GM21717 (cell line): ENCODE measurements at regions not wholly inside any gene's neighbourhood (a gene's known extent, or its start where the extent isn't known, plus 50 kb on each side); places are given as distances from the start of the nearest gene placed in this dataset.
"Not testable (repeated sequence)": the region's sequence is repeated elsewhere in the genome, so short reads cannot be mapped to it uniquely, and the experiment has no call there.

Experiments used
- ATAC-seq: cut with Tn5 transposase; IDR thresholded peaks from one replicate; pipeline ENCODE4 v1.9.1; 2021; ENCODE audit warnings: mild to moderate bottlenecking, moderate library complexity; ENCODE audit not compliant: unreplicated experiment

DNA sequence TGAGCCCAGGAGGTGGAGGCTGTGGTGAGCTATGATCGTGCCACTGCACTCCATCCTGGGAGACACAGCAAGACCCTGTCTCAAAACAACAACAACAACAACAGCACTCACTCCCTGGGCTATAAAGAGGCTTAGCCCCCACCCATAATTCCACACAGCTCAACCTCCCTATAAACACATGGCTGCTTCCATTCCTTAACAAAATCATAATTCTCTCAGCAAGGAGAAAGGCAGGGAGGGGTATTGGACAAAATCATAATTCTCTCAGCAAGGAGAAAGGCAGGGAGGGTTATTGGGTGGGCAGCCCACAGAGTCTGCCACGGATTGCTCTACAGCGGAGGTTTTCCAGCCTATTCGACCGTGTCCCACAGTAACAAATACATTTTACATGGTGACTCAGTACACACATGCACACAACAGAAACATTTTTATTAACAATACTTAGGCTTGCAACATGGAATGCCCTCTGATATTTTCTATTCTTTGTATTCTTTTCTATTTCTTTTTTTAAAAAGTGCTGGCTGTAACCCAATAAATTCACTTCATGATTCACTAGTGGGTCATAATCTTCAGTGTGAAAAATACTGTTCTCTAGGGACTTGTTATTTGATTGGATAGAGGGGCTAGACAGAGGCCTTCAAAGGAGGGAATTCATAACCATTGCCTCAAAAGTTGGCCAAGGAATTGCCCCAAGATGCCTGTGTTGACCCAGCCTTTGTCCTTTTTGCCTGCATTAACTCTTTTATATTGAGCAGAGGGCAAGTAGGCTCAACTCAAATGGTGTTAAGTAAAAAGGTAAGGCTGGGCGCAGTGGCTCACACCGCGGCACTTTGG, 50.6 kb upstream of the ZMYND8 start:
- ATAC-seq = no peak

DNA sequence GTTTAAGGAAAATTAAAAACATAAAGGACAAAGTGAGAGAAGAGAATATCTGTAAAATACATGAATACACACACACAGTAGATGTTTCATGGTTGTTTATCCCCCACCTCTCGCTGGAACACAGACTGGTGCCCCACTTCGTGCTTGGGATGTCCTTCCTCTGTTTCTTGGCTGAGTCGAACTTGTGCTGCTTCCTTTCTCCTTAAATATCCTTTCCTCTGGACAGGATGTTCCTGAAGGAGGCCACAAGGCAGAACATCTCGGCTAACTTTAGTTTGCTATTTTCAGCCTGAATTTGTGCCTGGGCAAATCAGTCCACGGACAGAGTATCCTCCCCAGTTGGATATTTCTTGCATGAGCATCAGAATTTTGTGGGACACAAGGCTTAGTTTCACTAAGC, 54.7 kb upstream of the ZMYND8 start:
- ATAC-seq = no peak

DNA sequence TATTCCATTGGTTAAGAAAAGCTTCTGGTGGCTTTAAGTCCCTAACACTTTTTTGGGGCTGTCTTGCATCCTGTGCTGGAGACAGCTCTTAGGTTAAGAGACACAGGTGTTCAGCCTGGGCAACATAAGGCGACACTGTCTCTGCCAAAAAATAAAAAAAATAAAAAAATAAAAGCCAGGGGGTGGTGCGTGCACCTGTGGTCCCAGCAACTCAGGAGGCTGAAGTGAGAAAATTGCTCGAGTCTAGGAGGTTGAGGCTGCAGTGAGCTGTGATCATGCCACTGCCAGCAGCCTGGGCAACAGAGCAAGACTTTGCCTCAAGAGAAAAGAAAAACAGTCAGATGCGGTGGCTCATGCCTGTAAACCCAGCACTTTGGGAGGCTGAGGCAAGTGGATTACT, 55.6 kb upstream of the ZMYND8 start:
- no peak for ATAC-seq

DNA sequence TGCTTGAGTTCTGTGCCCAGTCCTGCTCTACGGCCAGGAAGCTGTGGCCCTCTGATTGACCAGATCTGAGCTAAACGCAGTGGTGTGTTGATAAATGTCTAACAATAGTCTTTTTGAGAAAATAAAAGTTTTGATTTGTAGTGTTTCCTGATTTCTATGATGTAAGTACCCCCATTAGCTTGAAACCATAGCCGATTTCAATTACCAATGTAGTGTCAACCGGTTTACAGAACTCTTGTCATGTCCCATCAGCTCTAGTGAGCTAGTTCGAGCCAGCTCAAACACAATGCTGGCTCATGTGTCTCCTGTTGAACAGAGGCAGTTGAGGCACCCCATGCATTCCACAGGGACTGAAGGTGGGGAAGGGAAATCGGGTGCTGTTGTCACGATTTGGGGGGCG, 56.7 kb upstream of the ZMYND8 start:
- ATAC-seq = no peak

- no peak for ATAC-seq
Measured at GRCh38 chr20:47417245-47418068, 61.0 kb upstream of the ZMYND8 start.

DNA sequence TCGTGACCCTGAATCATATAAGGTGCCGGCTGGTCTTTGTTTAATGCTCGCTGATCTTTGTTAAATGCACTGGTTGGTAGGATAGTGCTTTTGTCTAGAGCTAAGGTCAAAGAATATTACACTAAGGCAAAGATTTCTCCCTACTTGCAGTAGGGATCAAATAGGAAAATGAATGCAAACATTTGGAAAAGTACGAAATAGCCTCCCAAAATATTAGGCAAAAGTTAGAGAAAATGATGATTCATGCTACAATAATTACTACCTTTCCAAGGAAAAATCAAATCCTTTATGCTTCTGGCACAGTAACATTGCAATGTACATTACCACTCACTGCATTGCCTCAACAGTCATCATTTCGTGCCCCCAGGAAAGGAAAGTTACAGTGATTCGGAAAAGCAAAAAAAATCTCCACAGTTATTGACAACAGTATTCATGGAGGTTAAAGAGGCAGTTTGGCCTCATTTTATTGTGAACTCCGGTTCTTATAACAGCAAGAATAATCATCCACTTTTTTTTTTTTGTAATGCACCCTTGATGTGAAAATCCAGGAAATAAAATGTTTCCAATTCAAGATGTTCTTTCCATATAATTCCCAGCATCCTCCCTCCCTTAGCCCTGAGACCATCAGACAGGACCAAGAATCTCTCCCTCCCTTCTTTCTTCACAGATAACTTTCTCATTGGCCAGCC, 61.7 kb upstream of the ZMYND8 start:
- no peak for ATAC-seq

DNA sequence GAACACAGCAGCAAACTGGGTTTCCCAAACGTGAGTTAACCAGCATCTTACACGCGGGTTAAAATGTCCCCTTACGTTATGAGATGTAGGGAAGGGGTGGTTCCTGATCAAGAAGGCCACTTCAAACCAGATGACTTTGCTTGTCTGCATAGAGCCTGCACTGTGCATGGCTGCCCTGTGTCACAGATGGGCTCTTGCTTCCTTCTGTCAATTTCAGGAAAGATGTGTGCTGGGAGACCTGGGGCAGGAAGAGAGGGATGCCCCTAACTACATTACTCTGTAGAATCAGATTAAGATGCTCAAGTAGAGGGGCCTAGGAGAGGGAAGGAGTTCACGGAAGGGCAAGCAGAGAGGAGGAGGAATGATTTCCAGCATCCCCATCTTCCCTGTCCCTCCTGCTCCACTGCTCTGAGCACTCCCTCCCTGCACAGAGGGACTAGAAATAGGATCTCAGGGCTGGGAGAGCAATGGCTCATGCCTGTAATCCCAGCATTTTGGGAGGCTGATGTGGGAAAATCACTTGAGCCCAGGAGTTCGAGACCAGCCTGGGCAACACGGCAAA, 63.5 kb upstream of the ZMYND8 start:
- ATAC-seq = no peak

DNA sequence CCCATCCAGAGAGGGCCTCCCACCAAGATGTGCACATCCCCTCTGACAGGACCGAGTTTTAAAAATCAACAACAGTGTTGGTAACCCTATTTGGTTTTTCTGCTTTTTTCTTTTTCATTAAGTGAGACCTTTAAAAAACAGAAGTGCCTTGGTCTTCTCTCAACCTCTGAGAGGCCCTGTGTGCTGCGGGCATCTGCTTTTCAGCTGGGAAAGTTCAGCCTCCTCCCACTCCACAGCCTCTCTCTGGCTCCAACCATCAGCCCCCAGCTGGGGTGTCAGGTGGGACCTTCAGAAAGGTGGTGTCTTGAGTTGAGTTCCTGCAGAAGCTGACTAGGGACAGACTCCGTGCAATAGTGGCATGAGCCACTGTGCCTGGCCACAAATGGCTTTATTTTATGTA, 64.6 kb upstream of the ZMYND8 start:
- no peak for ATAC-seq

DNA sequence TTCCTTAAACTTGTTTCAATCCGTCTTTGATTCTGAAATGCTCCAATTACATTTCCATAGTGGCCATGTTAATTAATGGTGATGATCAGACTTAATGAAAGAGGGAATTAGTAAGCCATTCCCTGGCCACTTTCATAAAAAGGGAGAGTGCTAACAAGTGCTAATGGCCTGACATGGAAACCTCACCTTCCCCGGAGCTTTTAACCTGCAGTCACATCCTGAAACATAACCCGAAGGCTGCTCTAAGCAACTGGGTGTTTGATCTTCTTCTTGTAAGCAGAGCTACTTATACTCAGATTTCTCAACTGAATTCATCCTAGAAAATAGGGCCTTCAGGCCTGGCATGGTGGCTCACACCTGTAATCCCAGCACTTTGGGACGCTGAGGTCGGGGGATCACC, 67.1 kb upstream of the ZMYND8 start:
- ATAC-seq = no peak

DNA sequence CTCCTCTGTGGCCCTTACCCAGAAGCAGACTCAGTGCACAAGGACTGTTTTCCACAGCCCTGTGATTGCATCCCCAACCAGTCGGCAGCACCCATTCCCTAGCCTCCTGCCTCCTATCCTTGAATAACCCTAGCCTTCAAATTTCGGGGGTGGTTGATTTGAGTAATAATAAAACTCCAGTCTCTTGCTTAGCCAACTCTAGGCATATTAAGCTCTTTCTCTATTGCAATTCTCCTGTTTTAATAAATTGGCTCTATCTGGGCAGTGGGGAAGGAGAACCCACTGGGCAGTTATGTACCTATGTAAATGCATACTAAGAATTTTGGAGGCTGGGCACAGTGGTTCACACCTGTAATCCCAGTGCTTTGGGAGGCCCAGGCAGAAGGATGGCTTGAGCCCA, 70.6 kb upstream of the ZMYND8 start:
- no peak for ATAC-seq

DNA sequence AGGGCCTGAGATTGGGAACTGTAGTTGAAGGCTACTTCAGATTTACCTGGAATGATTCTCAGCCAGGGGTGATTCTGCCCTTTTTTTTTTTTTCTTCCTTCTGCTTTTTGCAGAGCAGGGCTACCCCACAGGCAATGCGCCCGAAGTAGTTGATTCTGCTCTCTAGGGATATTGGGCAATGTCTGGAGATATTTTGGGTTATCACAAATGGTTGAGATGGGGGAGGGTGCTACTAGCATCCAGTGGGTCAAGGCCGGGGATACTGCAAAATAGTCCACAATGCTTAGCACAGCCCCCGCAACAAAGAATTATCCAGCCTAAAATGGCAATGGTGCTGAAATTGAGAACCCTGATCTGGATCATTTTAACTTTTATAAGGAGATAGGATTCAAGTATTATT, 71.2 kb upstream of the ZMYND8 start:
- ATAC-seq = no peak

DNA sequence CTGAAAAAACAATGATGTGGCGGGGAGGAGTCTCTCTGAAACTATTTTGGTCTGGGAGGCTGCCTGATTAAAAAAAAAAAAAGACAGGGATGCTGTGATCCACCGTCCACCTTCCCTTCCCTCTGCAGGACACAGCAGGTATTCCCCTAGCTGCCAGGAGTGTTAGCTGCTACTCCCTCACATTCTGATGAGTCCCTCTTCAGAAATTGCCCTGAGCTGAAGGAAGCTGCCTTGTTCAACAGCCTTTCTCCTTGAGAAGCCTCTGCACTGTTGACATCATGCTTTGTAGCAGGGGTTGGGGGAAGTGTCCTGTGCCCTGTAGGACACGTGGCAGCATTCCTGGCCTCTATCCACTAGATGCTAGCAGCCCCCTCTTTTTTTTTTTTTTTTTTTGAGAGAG, 71.7 kb upstream of the ZMYND8 start:
- ATAC-seq = no peak

- no peak for ATAC-seq
Measured at GRCh38 chr20:47428851-47429336, 72.4 kb upstream of the ZMYND8 start.

GRCh38 chr20:47429409-47429808, 72.3 kb upstream of the NCOA3 start:
- no peak for ATAC-seq

DNA sequence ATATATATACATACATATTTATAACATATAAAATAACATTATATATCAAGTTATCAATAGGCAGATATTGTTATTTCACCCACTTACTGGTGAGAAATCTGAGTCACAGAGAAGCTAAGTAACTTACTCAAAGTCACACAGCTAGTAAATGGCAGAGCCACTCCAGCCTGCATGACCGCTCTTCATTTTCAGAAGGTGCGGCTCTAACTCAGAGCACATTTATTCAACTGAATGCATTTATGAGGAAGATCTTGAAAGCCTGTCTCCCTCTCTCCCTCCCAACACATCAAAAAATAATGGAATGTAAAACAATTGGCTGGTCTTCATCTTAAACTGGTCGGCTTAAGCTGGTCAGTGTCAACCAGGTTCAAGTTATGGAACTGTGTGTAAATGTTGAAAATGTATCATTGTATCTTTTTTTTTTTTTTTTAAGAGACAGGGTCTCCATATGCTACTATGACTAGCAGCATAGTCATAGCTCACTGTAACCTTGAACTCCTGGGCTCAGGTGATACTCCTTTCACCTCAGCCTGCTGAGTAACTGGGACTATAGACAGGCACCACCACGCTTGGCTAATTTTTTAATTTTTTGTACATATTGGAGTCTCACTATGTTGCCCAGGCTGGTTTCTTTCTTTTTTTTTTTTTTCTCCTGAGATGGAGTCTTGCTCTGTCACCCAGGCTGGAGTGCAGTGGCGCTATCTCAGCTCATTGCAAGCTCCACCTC, 70.7 kb upstream of the NCOA3 start:
- no peak for ATAC-seq

DNA sequence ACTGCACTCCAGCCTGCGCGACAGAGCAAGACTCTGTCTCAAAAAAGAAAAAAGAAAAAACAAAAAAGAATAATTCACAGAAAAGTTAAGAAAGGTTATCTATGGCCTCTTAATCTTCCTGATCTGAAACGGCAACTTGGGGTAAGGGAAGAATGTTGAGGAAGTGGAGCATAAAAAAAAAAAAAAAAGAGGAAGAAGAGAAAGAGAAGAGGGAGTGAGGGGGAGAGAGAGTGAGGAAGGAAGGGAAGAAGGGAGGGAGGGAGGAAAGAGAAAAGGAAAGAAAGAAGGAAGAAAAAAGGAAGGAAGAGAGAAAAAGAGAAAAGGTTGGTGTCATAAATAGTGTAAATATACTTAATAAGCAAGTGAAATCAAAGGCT, 68.9 kb upstream of the NCOA3 start:
- no peak for ATAC-seq

GRCh38 chr20:47434128-47434779, 67.4 kb upstream of the NCOA3 start:
- not testable (repeated sequence) for ATAC-seq

DNA sequence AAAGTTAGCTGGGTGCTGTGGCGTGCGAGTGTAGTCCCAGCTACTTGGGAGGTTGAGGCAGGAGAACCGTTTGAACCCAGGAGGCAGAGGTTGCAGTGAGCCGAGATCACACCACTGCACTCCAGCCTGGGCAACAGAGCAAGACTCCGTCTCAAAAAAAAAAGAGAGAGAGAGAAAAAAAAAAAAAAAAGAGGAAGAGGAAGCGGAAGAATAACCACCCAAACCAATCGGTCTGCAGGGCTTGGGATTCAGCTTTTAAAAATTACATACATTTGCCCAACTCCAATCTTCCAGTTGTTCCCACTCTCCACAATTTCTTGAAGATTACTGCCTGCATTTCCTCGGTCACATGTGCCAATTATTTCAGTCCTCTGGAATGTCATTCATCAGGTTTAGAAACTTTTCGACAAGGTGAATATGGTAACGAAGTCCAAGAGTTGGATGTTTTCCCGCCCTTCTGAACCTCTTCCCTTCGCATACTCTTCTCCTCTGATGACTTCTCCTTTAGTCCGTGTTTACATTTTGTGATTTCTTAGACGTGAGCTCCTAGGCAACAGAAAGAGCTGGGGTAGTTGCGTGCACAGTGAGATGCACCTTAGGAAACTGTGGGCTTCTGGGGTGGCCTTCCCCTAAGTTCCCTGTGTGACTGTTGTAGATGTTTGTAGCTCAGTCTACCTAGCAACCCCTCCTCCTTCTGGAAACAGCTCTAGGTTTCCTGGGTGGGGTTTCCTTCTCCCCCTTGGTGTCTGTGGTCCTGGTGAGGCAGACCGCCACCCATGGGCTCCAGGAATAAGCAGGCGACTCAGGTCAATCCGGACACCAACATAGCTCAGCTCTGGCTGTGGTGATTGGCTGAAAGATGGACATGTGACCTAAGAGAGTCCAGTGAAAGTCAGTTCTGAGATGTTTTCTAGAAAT, 63.0 kb upstream of the NCOA3 start:
- ATAC-seq = peak; percentile 44
